ENCODE measurements at regions not wholly inside any gene's neighbourhood (a gene's known extent, or its start where the extent isn't known, plus 50 kb on each side); places are given as distances from the start of the nearest gene placed in this dataset.

DNA sequence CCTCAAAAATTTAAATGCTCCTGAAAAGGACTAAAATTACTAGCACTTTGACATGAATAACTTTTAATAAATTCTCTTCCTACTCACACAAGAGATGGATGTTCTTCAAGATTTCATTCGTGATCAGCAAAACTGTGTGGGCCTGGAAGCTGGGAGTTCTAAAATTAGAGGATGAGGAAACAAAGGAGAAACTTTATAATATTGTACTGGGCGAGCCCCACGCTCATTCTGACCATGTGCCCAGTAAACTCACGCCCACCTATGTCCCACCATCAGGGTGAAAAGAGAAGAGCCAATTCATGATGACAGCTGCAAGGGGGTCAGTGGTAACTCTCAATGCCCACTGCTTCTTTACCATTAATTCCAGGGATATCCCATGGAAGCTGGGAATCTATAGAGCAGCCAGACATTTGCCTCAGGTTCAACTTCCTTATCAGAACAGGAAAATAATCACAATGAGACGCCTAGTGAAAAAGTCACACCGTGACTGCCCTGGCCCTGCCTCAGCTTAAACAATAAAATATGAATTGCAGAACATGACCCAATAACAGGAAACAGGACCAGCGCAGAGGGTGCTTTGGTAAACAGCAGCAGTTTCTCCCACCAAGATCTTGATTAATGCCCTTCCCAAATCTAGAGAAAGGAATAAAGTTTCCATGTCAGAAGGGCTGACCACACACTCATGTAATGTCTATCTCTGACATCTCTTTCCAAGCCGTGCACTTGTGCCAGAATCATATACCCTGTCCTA is 438.6 kb downstream of the TXNL1 start:
- TF ChIP-seq TAF1 (IDR thresholded peaks at IDR 0.05; ENCODE audit: borderline replicate concordance, low read depth, low read length) (no peak), POLR2A (IDR thresholded peaks at IDR 0.05; ENCODE audit: low read depth, low read length) (no peak), POLR2AphosphoS5 (IDR thresholded peaks at IDR 0.05; ENCODE audit: low read depth, low read length) (no peak)

Data from GM12892 (cell line).